WI38 (cell line): ENCODE measurements at regions not wholly inside any gene's neighbourhood (a gene's known extent, or its start where the extent isn't known, plus 50 kb on each side); places are given as distances from the start of the nearest gene placed in this dataset.

ENCODE experiments used
- H3K4me3 ChIP-seq: 2 replicates; pipeline ENCODE4 v1.5.1; 2011; ENCODE audit warnings: low read depth, mild to moderate bottlenecking, control low read depth, low read length
- CTCF ChIP-seq: IDR thresholded peaks from 2 replicates; pipeline ENCODE4 v1.5.1; 2012; ENCODE audit warnings: low read depth, mild to moderate bottlenecking, control low read depth, low read length

GRCh38 chr17:71301063-71301462, 819.8 kb upstream of the SOX9 start:
- no peak overlapping the region for H3K4me3 ChIP-seq
- TF ChIP-seq CTCF: no peak

GRCh38 chr17:71302721-71303549, 817.9 kb upstream of the SOX9 start:
- no peak for TF ChIP-seq CTCF
- no peak overlapping the region for H3K4me3 ChIP-seq

GRCh38 chr17:71304498-71305158, 816.2 kb upstream of the SOX9 start:
- no peak for TF ChIP-seq CTCF

GRCh38 chr17:71313866-71314265, 807.0 kb upstream of the SOX9 start:
- no peak overlapping the region for H3K4me3 ChIP-seq
- TF ChIP-seq CTCF: no peak

More at GRCh38 chr17:71304498-71305158, 816.2 kb upstream of the SOX9 start:
- H3K4me3 ChIP-seq: no peak overlapping the region

GRCh38 chr17:71315568-71315967, 805.3 kb upstream of the SOX9 start:
- TF ChIP-seq CTCF: no peak
- no peak overlapping the region for H3K4me3 ChIP-seq

- no peak for TF ChIP-seq CTCF
- H3K4me3 ChIP-seq: no peak overlapping the region
Measured at GRCh38 chr17:71316176-71316897, 804.5 kb upstream of the SOX9 start.
